Central memory CD4-positive, alpha-beta T cell (primary cell): ENCODE measurements at regions not wholly inside any gene's neighbourhood (a gene's known extent, or its start where the extent isn't known, plus 50 kb on each side); places are given as distances from the start of the nearest gene placed in this dataset.

Source experiments
- DNase-seq: peaks from one replicate; pipeline ENCODE4 v3.0.0; 2022

GRCh38 chr5:3827624-3828023 is 232.0 kb downstream of the IRX1 start:
- no peak for DNase-seq

- DNase-seq = no peak
Observed at GRCh38 chr5:3828761-3829160, 233.1 kb downstream of the IRX1 start.

GRCh38 chr5:3833566-3833965 is 237.9 kb downstream of the IRX1 start:
- DNase-seq = no peak

DNA sequence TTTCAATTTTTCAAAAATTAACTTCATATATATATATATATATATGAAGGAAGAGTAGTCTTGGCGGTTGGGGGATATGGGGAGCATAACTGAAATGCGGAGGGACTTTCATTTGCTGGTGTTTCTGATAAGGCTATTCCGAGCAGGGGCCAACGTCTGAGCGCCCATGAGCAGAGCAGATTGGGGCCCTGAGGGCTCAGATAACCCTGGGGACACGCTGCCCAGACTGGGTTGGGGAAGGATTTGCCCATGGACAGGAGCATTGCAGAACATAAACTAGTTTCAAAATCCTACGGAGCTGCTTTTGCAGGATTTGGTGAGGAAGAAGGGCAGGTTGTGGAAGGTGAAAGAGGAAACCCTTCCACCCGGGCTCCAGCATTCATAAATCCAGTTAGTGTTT is 240.2 kb downstream of the IRX1 start:
- DNase-seq = no peak

GRCh38 chr5:3836528-3836927 is 240.9 kb downstream of the IRX1 start:
- no peak for DNase-seq

DNA sequence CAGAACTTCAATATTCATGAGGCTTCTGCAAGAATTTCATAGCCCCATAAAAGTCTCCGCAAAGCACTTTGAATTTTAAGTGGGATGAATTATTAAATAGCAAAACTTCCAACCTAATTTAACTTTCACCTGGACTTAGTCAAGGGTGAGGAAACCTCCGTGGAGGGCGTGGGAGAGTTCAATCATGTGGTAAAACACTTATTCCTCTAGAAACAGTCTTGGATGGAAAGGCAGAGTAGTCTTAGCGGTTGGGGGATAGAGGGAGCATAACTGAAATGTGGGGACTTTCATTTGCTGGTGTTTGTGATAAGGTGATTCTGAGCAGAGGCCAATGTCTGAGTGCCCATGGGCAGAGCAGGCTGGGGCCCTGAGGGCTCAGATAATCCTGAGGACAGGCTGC is 241.9 kb downstream of the IRX1 start:
- DNase-seq = no peak

GRCh38 chr5:3839151-3839550 is 243.5 kb downstream of the IRX1 start:
- no peak for DNase-seq

DNA sequence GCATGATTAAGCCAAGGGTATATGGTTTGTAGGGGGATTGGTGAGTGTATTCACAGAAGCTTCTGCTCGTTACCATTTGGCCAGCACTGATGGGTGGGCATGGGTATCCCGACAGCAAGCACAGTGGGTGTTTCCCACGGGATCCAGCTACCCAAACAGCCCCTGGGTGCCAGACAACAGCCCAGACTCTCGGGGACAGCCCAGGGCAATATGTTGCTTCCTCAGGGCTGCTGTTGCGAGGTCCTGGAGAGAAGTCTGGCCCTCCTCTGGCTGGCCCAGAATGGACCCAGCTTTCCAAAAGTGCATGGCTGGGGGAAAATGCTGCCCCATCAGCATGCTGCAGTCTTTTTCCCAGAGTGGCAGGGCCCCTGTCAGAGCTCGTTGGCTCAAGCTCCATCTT is 247.0 kb downstream of the IRX1 start:
- no peak for DNase-seq

DNA sequence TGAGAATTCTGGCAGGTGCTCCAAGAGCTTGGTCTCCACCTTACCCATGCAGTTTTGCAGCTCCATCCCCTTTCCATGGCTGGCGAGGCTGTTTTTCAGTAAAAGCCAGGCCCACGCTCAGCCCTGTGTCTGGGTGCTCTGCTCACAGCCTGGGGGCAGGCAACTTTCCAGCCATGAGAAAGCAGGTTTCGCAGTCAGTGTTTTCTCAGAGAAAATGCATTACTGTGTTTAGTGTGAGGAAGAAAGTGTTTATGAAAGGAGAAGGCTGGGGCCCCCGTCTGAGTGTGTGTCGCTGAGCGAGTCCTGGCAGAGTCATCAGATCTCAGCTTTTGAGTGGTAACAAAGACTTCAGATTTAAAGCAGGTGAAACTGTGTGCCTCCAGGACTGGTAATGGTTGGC is 248.1 kb downstream of the IRX1 start:
- no peak for DNase-seq

DNA sequence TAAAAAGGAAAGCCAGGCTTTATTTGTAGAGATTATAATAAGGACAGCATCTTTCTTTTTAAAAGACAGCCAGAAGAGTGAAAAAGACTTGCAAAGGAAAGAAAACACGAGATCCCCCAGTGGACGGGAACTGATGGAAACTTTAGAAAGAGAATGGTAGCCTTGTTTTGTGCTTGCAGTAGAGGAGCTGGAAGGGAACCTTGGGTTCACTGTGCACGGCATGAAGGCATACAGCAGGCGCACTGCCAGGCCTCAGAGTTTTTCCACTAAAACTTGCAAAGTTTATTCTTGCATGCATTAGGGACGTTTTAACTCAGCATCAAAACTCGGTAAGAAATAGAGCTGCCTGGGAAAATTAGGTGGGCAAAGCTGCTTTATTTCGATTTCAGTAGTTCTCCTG is 248.6 kb downstream of the IRX1 start:
- DNase-seq = no peak

DNA sequence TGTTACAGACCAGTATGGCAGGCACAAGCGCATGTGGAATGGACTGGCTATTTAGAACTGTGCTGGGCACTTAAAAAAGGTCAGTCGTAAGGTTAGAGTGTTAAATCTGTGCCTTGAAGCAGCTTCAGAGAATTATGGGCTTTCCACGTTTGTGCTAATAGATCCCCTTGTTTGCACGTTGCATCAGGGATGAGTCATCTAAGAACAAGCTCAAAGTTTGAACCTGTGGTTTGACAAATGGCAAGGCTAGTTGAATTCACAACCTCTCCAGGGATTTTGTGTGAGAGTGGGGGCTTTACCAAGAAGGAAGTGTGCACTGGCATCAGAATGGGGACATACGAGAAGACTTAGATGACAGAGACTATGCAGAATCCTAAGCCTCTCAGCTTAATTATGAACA is 249.6 kb downstream of the IRX1 start:
- DNase-seq = no peak

DNA sequence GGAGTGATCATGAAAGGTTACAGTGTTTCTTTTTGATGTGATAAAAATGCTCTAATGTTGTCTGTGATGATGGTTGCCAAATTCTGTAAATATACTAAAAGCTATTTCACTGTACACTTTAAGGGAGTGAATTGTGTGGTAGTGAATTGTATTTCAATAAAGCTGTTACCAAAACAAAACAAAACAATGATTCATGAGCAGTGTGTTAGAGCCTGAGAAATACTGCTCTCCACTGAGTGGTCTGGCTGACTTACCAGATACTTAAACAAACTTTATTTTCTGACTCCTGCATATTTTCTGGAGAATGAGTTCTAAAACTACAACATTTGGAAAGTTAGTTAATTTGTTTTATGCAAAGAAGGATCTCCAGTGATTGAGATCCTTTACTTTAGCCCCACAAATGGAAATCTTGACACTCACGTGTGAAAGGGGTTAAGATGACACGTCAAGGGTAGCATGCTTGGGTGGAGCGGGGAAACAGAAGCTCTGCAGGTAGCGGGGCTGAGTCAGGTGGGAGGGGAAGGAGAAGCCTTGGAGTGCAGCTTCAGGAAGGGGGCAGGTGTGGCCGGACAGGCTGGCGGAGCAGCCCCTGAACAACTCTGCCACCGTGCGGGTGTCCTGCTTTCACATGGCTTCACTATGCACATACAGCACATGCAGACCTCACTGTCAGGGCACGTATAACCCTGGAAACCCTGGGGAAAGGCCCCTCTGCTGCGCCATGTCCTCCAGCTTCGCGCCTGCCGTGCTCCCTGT is 256.7 kb downstream of the IRX1 start:
- no peak for DNase-seq

DNA sequence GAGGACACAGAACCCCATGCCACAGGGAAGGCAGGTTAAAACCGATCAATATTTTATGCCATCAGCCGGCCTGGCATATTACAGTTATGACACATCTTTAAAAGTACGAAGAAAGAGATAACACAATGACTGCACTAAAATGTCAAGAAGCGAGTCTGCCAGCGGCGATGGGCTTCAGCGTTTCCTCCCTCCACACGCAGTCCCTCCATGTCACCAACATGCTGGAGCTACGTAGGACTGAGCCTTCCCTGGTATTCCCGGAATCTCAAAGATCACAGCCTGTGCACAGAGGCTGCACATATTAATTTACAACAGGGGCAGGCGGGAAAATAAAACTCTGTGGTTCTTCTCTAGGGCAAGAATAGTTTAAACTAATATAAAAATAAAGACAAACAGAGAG is 257.7 kb downstream of the IRX1 start:
- DNase-seq = no peak

GRCh38 chr5:3854188-3854821 is 258.7 kb downstream of the IRX1 start:
- DNase-seq = no peak

DNA sequence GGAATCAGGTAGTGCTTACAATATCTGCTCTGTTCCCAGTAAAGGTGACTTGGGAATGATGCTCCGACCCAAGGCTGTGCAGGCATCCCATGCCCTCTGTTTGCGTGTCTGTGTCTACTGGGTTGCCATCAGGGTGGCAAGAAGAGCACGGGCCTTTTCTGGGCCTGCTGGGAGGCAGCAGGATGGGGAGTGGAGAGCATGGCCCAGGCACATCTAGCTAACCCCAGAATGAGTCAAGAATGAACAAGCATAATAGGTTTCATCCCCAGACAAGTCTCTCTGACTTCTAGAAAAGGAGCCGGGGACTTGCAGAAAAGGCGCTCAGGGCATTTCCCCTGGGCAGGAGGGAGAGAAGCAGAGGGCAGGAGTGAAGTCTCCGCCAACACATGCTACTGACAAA is 260.4 kb downstream of the IRX1 start:
- no peak for DNase-seq

DNA sequence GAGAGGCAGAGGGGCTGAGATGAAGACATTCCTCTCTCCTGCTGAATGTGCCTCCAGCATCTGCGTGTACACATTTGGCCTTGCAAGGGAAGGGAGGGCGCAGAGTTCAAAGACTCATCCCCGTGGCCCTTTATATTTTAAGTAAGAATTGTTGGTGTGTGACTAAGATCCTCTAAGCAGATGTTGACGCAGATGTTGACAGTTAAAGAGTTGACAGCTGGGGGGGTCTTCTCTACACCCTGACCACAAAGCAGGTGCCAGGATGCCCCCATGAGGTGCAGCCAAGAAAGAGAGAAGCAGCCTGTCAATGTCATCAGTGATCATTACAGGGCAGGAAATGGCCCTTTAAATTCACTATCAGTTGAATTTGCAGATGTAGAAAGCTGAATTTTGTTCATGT is 262.9 kb downstream of the IRX1 start:
- DNase-seq = no peak

- no peak for DNase-seq
Observed at GRCh38 chr5:3862906-3863305, 267.3 kb downstream of the IRX1 start.

DNA sequence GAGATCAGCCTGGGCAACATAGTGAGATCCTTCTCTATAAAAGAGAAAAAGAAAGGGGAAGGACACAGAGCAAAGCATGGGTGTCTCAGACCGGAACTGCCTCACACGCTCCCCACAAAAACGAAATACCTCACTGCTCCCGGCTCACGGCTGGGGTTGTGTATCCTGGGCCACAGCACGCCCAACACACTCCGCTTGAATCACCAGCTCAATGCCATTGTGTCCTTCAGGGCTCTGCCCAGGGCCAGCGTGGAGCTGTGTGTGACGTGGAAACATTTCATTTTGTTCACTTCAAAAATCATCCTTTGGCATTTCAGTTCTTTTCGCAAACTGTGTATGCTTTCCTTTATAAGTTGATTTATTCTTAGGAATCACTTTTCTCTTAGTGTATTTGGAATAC is 279.5 kb downstream of the IRX1 start:
- DNase-seq = no peak

GRCh38 chr5:3878267-3878666 is 282.6 kb downstream of the IRX1 start:
- no peak for DNase-seq

DNA sequence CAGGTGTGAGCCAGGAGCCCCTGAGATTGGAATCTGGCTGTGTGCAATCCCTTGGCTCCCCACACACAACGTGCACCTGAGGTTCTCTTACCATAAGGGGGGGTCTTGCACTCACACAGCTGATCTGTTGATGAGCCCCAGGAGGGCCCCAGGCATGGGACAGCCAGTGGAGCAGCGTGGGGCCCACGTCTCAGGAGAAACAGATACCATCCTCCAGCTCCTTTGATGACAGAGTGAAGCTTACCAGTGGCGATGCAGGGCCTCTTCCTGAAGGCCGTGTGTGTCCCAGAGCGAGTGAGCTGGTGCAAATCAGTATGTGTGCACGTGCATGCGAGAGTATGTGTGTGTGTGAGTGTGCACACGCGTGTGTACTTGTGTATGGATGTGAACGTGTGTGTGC is 287.4 kb downstream of the IRX1 start:
- DNase-seq = no peak

- DNase-seq = no peak
Observed at GRCh38 chr5:3886524-3887451, 291.2 kb downstream of the IRX1 start.

- DNase-seq = no peak
Observed at GRCh38 chr5:3888310-3888709, 292.7 kb downstream of the IRX1 start.

DNA sequence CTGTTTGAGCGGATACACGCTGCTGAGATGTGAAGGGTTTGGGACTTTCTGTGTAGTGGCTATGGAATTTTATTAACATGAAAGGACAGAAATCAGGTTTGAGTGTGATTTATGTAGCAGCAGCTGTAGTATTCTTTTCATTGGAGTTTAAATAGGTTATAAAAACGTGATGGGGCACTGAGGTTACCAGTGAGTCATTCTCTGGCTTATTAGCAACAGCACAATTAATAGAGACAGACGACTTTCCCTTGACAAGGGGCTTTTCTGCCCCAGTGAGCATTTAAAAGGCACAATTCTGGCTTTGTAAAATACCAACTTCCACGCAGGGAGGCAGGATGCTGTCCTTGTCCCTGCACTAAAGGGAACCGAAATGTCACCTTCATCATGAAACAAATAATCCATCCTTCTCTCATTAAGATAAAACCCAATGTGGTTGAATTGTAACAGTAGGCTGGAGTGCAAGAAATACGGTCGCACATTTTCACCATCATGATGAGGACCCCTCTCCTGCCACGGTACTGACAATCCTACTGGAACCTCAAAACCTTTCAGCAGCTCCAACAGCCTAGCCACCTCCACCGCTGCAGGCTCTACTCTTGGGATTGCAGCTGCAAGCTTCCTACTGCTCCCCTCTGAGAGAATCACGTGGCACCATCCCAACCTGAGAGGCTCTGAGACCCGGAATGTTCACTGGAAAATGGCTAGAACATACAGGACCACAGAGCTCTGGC is 293.9 kb downstream of the IRX1 start:
- DNase-seq = no peak
